ENCODE measurements at regions not wholly inside any gene's neighbourhood (a gene's known extent, or its start where the extent isn't known, plus 50 kb on each side); places are given as distances from the start of the nearest gene placed in this dataset.

- TF ChIP-seq CTCF (IDR thresholded peaks at IDR 0.05) (no peak), POLR2AphosphoS5 (IDR thresholded peaks at IDR 0.05; ENCODE audit: low read depth, low read length) (no peak), SIN3A (IDR thresholded peaks at IDR 0.05; ENCODE audit: borderline replicate concordance, insufficient read depth, low read depth, low read length) (no peak)
Observed at GRCh38 chr6:122118945-122119506, 280.4 kb upstream of the HSF2 start.

Data from Panc1 (cell line).